T-helper 2 cell treated with Interferon-gamma antibody and Interleukin-4, amounts not matched to agents 5 μg/mL and 100 μg/mL, for 36 hours (primary cell): ENCODE measurements at regions not wholly inside any gene's neighbourhood (a gene's known extent, or its start where the extent isn't known, plus 50 kb on each side); places are given as distances from the start of the nearest gene placed in this dataset.

ENCODE experiments used
- DNase-seq: peaks from one replicate; pipeline ENCODE4 v3.0.0; 2021; ENCODE audit warnings: low spot score
- H3K27ac Mint-ChIP-seq: one replicate; pipeline ENCODE4 v1.8.0; 2021; ENCODE audit warnings: mild to moderate bottlenecking, mixed read lengths
- H3K27me3 Mint-ChIP-seq: one replicate; pipeline ENCODE4 v1.8.0; 2021; ENCODE audit warnings: low read depth, mixed read lengths
- H3K36me3 Mint-ChIP-seq: one replicate; pipeline ENCODE4 v1.8.0; 2021; ENCODE audit warnings: low read depth, mixed read lengths
- H3K4me1 Mint-ChIP-seq: one replicate; pipeline ENCODE4 v1.8.0; 2021; ENCODE audit warnings: low read depth, mixed read lengths
- H3K4me3 Mint-ChIP-seq: one replicate; pipeline ENCODE4 v1.8.0; 2022; ENCODE audit warnings: mild to moderate bottlenecking, moderate library complexity, mixed read lengths
- H3K9me3 Mint-ChIP-seq: one replicate; pipeline ENCODE4 v1.8.0; 2021; ENCODE audit warnings: mixed read lengths

- no peak overlapping the region for H3K27ac Mint-ChIP-seq
- no peaks in the 10 kb centered on the region for H3K36me3 Mint-ChIP-seq
- H3K4me3 Mint-ChIP-seq, result no peak overlapping the region
- H3K4me1 Mint-ChIP-seq, result no peaks in the 10 kb centered on the region
- no peaks in the 10 kb centered on the region for H3K9me3 Mint-ChIP-seq
- H3K27me3 Mint-ChIP-seq, result no peaks in the 10 kb centered on the region
- no peak for DNase-seq
These were observed 258.2 kb upstream of the IRX5 start for GRCh38 chr16:54672500-54672899.

DNA sequence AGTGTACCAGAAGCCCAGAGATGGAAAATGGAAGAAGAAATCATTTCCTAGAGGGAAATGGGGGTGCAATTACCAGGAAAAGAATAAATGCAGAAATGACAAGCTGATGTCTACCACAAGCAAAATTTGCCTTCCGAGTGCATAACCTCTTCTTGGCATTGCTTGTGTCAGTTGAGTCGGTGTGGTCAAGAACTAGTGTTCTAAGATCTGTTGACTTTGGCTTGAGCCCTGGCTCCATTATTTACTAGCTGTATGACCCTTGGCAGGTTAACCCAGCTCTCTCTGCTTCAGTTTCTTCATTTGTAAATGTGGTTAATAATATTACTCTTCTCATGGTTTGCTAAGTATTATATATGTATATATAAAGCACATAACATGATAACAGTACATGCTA, 273.0 kb upstream of the IRX5 start:
- H3K4me1 Mint-ChIP-seq, result no peaks in the 10 kb centered on the region
- H3K36me3 Mint-ChIP-seq, result no peaks in the 10 kb centered on the region
- H3K27ac Mint-ChIP-seq, result no peak overlapping the region
- no peak for DNase-seq
- H3K27me3 Mint-ChIP-seq, result peaks cover 21% of the 10 kb centered on the region
- no peak overlapping the region for H3K4me3 Mint-ChIP-seq
- peaks cover under 1% of the 10 kb centered on the region for H3K9me3 Mint-ChIP-seq

DNA sequence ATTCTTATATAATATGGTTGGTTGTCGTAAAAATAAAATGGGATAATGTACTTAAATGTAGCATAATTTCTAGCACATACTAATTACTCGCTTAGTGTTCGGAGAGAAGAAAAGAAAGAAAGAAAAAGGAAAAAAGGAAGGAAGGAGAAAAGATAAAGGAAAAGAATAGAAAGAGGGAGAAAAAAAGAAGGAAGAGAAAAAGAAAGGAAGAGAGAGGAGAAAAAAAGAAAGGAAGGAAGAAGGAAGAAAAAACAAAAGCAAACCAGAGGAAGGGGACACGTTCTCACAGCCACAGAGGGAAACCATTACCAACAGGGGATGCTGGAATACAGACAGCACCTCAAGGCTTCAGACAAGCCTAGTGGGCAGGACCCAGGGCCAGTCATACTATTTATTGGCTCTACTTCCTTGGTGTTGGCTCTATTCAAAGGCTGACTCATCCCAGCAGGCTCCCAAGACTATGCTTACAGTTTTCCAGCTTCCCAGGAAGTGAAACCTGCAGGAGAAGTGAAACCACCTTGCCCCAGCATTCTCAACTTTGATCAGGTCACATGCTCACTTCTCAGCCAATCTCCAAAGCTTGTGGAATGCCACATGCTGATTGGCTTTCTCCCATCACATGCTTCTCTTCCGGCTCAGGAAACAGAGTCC, 273.5 kb upstream of the IRX5 start:
- H3K4me1 Mint-ChIP-seq, result no peaks in the 10 kb centered on the region
- H3K36me3 Mint-ChIP-seq, result no peaks in the 10 kb centered on the region
- H3K27me3 Mint-ChIP-seq, result peaks cover 22% of the 10 kb centered on the region
- H3K9me3 Mint-ChIP-seq, result no peaks in the 10 kb centered on the region
- DNase-seq, result no peak
- no peak overlapping the region for H3K4me3 Mint-ChIP-seq
- H3K27ac Mint-ChIP-seq, result no peak overlapping the region

GRCh38 chr16:54655121-54655590, 275.5 kb upstream of the IRX5 start:
- H3K27ac Mint-ChIP-seq, result no peak overlapping the region
- peaks cover 27% of the 10 kb centered on the region for H3K27me3 Mint-ChIP-seq
- no peak overlapping the region for H3K4me3 Mint-ChIP-seq

GRCh38 chr16:54654429-54654828, 276.2 kb upstream of the IRX5 start:
- no peak overlapping the region for H3K27ac Mint-ChIP-seq
- no peaks in the 10 kb centered on the region for H3K36me3 Mint-ChIP-seq
- H3K27me3 Mint-ChIP-seq, result peaks cover 27% of the 10 kb centered on the region
- DNase-seq, result no peak
- no peaks in the 10 kb centered on the region for H3K9me3 Mint-ChIP-seq
- no peaks in the 10 kb centered on the region for H3K4me1 Mint-ChIP-seq
- no peak overlapping the region for H3K4me3 Mint-ChIP-seq

More at GRCh38 chr16:54655121-54655590, 275.5 kb upstream of the IRX5 start:
- no peak for DNase-seq
- Mint-ChIP-seq H3K4me1 (no peaks in the 10 kb centered on the region), H3K36me3 (no peaks in the 10 kb centered on the region), H3K9me3 (no peaks in the 10 kb centered on the region)

DNA sequence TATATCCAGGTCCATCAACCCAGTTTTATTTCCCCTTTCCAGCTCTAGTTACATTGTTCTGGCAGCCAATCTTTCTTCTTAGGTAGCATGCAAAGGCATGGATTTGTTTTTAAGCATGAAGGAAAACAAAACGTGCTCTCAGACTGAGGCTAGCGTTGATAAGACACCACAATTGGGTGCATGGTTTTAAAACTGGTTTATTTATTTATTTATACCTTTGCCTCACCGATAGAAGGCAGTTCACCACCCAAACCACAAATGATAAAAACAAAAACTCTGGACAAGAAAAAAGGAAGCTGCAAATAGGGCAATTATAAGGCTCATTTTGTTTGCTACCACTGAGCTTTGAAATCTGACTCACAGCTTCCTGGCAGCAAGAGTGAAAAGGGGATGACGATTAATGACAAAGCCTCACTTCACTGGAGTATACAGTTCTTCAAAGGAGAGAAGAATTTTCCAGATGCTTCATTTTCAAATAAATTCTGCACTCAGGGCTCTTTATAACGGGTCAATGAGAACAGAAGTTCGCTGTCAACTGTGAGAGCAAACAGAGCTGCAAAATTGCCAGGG, 278.4 kb upstream of the IRX5 start:
- no peak overlapping the region for H3K27ac Mint-ChIP-seq
- no peaks in the 10 kb centered on the region for H3K9me3 Mint-ChIP-seq
- H3K36me3 Mint-ChIP-seq, result no peaks in the 10 kb centered on the region
- H3K4me1 Mint-ChIP-seq, result no peaks in the 10 kb centered on the region
- H3K27me3 Mint-ChIP-seq, result peaks cover 27% of the 10 kb centered on the region
- H3K4me3 Mint-ChIP-seq, result no peak overlapping the region
- no peak for DNase-seq

DNA sequence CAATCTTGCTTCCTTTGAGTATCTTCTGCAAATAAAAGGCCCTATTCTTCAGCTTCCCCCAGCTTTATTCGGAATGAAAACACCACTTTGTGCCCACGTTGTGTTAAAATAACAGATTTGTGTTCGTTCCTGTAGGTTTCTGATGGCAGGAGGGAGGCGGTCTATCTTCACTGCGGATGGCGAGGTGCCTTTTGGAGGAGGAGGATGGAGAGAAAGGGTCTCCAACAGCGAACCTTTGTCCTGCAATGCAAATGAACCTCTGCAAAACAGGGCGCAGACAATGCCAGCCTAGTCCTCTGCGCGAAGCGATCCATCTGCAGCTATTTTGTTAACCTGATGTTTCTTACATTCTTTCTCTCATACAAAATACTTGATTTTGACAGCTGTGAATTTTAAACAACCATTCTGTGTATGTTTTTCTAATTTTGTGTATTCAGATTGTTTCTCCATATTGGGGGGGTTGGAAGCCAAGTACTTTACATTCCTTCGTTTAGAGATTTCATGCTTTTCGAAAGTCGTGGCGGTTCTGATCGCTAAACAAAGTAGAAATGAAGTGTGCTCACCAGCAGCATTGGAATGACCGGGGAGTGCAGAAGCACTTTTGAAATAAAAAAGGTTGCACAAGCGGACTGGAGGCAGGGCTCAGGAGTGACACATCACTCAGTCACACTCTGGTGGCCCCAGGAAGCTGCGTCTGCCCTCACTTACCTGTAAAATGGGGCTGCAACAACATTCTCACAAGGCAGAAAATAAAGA, 279.0 kb upstream of the IRX5 start:
- no peaks in the 10 kb centered on the region for H3K9me3 Mint-ChIP-seq
- DNase-seq, result no peak
- H3K36me3 Mint-ChIP-seq, result no peaks in the 10 kb centered on the region
- H3K4me1 Mint-ChIP-seq, result no peaks in the 10 kb centered on the region
- no peak overlapping the region for H3K27ac Mint-ChIP-seq
- no peak overlapping the region for H3K4me3 Mint-ChIP-seq
- H3K27me3 Mint-ChIP-seq, result peaks cover 27% of the 10 kb centered on the region

DNA sequence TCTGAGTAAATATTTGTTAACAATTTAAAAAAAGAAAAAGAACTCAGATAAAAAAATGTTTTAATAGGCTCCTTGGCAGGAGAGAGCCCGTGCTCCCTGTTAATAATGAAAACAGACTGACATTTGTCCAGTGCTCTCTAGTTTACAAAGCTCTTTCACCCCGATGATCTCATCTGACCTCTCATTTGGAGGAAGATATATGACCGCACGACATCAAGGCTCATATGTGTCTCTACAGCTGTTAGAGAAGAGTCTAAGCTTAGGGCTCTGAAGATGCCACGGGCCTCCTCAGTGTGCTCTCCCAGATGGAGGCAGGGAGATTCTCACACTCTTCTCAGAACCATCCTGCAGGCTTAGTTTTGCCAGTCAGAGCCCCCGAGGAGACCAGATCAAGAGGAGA, 280.8 kb upstream of the IRX5 start:
- Mint-ChIP-seq H3K9me3 (no peaks in the 10 kb centered on the region), H3K4me1 (no peaks in the 10 kb centered on the region), H3K4me3 (no peak overlapping the region), H3K27ac (no peak overlapping the region), H3K36me3 (no peaks in the 10 kb centered on the region), H3K27me3 (peaks cover 15% of the 10 kb centered on the region)
- no peak for DNase-seq

DNA sequence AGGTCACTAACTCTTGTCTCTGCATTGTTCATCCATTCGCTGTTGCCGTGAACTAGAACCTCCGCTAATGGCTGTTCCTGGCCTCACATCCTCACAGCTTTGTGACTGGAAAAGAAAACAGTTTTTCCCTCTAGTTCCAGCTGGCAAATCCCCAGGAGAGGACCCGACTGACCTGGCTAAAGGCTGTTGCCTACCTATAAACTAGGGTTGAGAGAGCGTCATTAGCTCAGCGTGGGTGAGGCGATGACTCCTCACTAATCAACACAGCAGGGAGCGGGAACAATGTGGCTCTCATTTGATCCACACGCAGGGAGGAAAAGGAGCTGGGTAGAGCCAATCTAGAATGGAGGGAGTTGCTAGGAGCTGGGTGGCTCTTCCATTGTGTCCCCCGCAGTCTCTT, 282.1 kb upstream of the IRX5 start:
- Mint-ChIP-seq H3K27me3 (peaks cover 9% of the 10 kb centered on the region), H3K9me3 (no peaks in the 10 kb centered on the region), H3K4me1 (no peaks in the 10 kb centered on the region), H3K36me3 (no peaks in the 10 kb centered on the region), H3K27ac (no peak overlapping the region), H3K4me3 (no peak overlapping the region)
- DNase-seq, result no peak

DNA sequence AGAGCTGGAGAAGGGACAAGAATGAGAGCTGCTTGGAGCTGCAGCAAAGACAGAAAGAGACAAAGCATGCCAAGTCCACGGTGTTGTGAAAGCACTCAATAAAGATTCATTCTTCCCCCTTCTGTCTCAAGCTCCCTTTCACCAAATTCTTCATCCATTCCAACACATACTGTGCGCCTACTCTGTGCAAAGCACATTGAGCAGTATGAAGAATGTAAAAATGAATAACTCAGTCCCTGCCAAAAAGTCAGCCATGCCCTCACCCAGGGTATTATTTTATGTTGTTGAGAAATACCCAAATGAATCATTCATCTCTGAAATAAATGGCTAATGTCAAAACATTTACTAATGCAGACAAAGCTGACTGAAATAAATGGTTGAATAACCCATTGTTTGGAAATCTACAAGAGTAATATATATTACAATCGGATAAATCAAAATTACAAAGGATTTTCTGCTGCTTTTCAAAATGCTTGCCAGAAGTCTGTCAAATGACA, 282.9 kb upstream of the IRX5 start:
- DNase-seq, result no peak
- Mint-ChIP-seq H3K27me3 (peaks cover 7% of the 10 kb centered on the region), H3K4me1 (no peaks in the 10 kb centered on the region), H3K36me3 (no peaks in the 10 kb centered on the region), H3K4me3 (no peak overlapping the region), H3K27ac (no peak overlapping the region), H3K9me3 (no peaks in the 10 kb centered on the region)

GRCh38 chr16:54647216-54647615, 283.4 kb upstream of the IRX5 start:
- no peaks in the 10 kb centered on the region for H3K4me1 Mint-ChIP-seq
- H3K9me3 Mint-ChIP-seq, result no peaks in the 10 kb centered on the region
- no peak overlapping the region for H3K27ac Mint-ChIP-seq
- H3K36me3 Mint-ChIP-seq, result no peaks in the 10 kb centered on the region
- no peak for DNase-seq
- peaks cover 4% of the 10 kb centered on the region for H3K27me3 Mint-ChIP-seq
- no peak overlapping the region for H3K4me3 Mint-ChIP-seq

DNA sequence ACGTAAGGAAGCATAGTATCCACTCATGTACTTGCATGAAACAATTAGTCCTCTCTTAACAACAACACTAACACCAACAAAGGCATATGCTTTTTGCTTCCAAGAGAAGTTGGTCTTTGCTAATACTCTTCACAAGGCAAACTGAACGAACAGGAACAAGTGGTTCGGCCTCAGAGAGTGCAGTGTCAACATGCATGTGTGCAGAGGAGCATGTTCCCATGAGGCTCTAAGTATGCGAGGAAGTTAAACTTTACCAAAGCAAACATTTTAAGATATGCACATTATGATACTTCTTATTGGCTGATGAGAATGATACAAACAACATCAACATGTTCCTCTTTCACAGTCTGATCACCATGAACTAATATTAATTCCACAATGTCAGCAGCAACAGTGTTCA, 285.3 kb upstream of the IRX5 start:
- Mint-ChIP-seq H3K9me3 (no peaks in the 10 kb centered on the region), H3K36me3 (no peaks in the 10 kb centered on the region), H3K27ac (no peak overlapping the region), H3K27me3 (no peaks in the 10 kb centered on the region), H3K4me1 (no peaks in the 10 kb centered on the region), H3K4me3 (no peak overlapping the region)
- DNase-seq, result no peak

GRCh38 chr16:54636221-54636793, 294.4 kb upstream of the IRX5 start:
- Mint-ChIP-seq H3K9me3 (no peaks in the 10 kb centered on the region), H3K27me3 (no peaks in the 10 kb centered on the region), H3K36me3 (no peaks in the 10 kb centered on the region), H3K27ac (no peak overlapping the region), H3K4me1 (no peaks in the 10 kb centered on the region), H3K4me3 (no peak overlapping the region)
- no peak for DNase-seq

- Mint-ChIP-seq H3K36me3 (no peaks in the 10 kb centered on the region), H3K4me3 (no peak overlapping the region), H3K4me1 (no peaks in the 10 kb centered on the region), H3K9me3 (no peaks in the 10 kb centered on the region), H3K27me3 (no peaks in the 10 kb centered on the region), H3K27ac (no peak overlapping the region)
- DNase-seq, result no peak
These were observed 296.7 kb upstream of the IRX5 start for GRCh38 chr16:54633943-54634362.
